WTC11 (cell line): ENCODE measurements at regions not wholly inside any gene's neighbourhood (a gene's known extent, or its start where the extent isn't known, plus 50 kb on each side); places are given as distances from the start of the nearest gene placed in this dataset.

ENCODE experiments used
- ATAC-seq: fragments of 200-7000 bp; cut with Tn5 transposase; 2 replicates; pipeline ENCODE4 v1.10.0; 2021; ENCODE audit warnings: mild to moderate bottlenecking, moderate library complexity
- CTCF ChIA-PET: fragments of 300-600 bp; sonication (Branson Sonifier 250); formaldehyde crosslinking; loops from one replicate; lab custom pipeline; 2021; ENCODE audit warnings: antibody characterized with exemption; lab: Charles Lee
- POLR2A ChIA-PET: fragments of 350-600 bp; sonication (Branson Sonifier 250); formaldehyde crosslinking; loops from one replicate; lab custom pipeline; 2021; ENCODE audit warnings: antibody characterized with exemption; lab: Charles Lee
- DNase-seq: peaks from one replicate; pipeline ENCODE4 v3.0.0; 2021; ENCODE audit warnings: low spot score
- H3K27ac Mint-ChIP-seq: 2 replicates; pipeline ENCODE4 v1.8.0; 2021; ENCODE audit warnings: mixed read lengths
- H3K27me3 Mint-ChIP-seq: 2 replicates; pipeline ENCODE4 v1.8.0; 2021; ENCODE audit warnings: low read depth, mild to moderate bottlenecking, moderate library complexity, mixed read lengths
- H3K36me3 Mint-ChIP-seq: 2 replicates; pipeline ENCODE4 v1.8.0; 2021; ENCODE audit warnings: mixed read lengths
- H3K4me1 Mint-ChIP-seq: 2 replicates; pipeline ENCODE4 v1.8.0; 2022; ENCODE audit warnings: mixed read lengths
- H3K4me3 Mint-ChIP-seq: 2 replicates; pipeline ENCODE4 v1.8.0; 2021; ENCODE audit warnings: mild to moderate bottlenecking, moderate library complexity, mixed read lengths
- H3K9me3 Mint-ChIP-seq: 2 replicates; pipeline ENCODE4 v1.8.0; 2021; ENCODE audit warnings: mixed read lengths
- AR ChIP-seq: fragments of 250-450 bp; sonication (Bioruptor Pico); IDR thresholded peaks from 2 replicates; pipeline ENCODE4 v1.9.0; 2021; ENCODE audit warnings: mild to moderate bottlenecking
- CREB1 ChIP-seq: sonication (generic); formaldehyde crosslinking; IDR thresholded peaks from 2 replicates; pipeline ENCODE4 v1.8.0; 2023; ENCODE audit warnings: mild to moderate bottlenecking, missing genetic modification reagents
- CTCF ChIP-seq: fragments of 200-600 bp; IDR thresholded peaks from 2 replicates; pipeline ENCODE4 v1.8.0; 2022; ENCODE audit warnings: antibody characterized with exemption
- E2F4 ChIP-seq: sonication (generic); formaldehyde crosslinking; IDR thresholded peaks from 2 replicates; pipeline ENCODE4 v1.8.1; 2022; ENCODE audit warnings: low read depth, mild to moderate bottlenecking, moderate library complexity, missing genetic modification reagents, borderline replicate concordance
- EMX1 ChIP-seq: fragments of 250-450 bp; sonication (Bioruptor Pico); IDR thresholded peaks from 2 replicates; pipeline ENCODE4 v1.8.0; 2021; ENCODE audit warnings: mild to moderate bottlenecking
- ERG ChIP-seq: fragments of 250-450 bp; sonication (Bioruptor Pico); IDR thresholded peaks from 2 replicates; pipeline ENCODE4 v1.8.0; 2021; ENCODE audit warnings: mild to moderate bottlenecking
- ESRRA ChIP-seq: sonication (generic); formaldehyde crosslinking; IDR thresholded peaks from 2 replicates; pipeline ENCODE4 v1.8.1; 2022; ENCODE audit warnings: mild to moderate bottlenecking, missing genetic modification reagents, borderline replicate concordance
- ETV6 ChIP-seq: sonication (generic); formaldehyde crosslinking; IDR thresholded peaks from 2 replicates; pipeline ENCODE4 v1.8.1; 2022; ENCODE audit warnings: mild to moderate bottlenecking, missing genetic modification reagents
- FOXJ3 ChIP-seq: sonication (generic); formaldehyde crosslinking; IDR thresholded peaks from 2 replicates; pipeline ENCODE4 v1.9.0; 2021; ENCODE audit warnings: missing genetic modification reagents, mild to moderate bottlenecking, borderline replicate concordance
- GABPB1 ChIP-seq: sonication (generic); formaldehyde crosslinking; IDR thresholded peaks from 2 replicates; pipeline ENCODE4 v1.8.1; 2023; ENCODE audit warnings: mild to moderate bottlenecking, missing genetic modification reagents
- NR1H2 ChIP-seq: sonication (generic); formaldehyde crosslinking; IDR thresholded peaks from 2 replicates; pipeline ENCODE4 v1.9.0; 2021; ENCODE audit warnings: mild to moderate bottlenecking, moderate library complexity, missing genetic modification reagents
- NR3C1 ChIP-seq: sonication (generic); formaldehyde crosslinking; conservative IDR thresholded peaks from 2 replicates; pipeline ENCODE4 v1.8.1; 2023; ENCODE audit warnings: low read depth, mild to moderate bottlenecking, missing genetic modification reagents
- RELA ChIP-seq: sonication (generic); formaldehyde crosslinking; IDR thresholded peaks from 2 replicates; pipeline ENCODE4 v1.8.1; 2022; ENCODE audit warnings: missing genetic modification reagents, mild to moderate bottlenecking, borderline replicate concordance
- RORB ChIP-seq: fragments of 250-450 bp; sonication (Bioruptor Pico); IDR thresholded peaks from 2 replicates; pipeline ENCODE4 v1.9.0; 2021; ENCODE audit warnings: mild to moderate bottlenecking
- ZNF138 ChIP-seq: sonication (generic); formaldehyde crosslinking; conservative IDR thresholded peaks from 2 replicates; pipeline ENCODE4 v1.8.1; 2022; ENCODE audit warnings: mild to moderate bottlenecking, moderate library complexity, missing genetic modification reagents
- ZNF396 ChIP-seq: fragments of 250-450 bp; sonication (Bioruptor Pico); IDR thresholded peaks from 2 replicates; pipeline ENCODE4 v1.8.0; 2021; ENCODE audit warnings: mild to moderate bottlenecking, moderate library complexity, borderline replicate concordance
- TF ChIP-seq, protein P1 (sequence below): sonication (generic); formaldehyde crosslinking; IDR thresholded peaks from 2 replicates; pipeline ENCODE4 v1.8.1; 2022; ENCODE audit warnings: mild to moderate bottlenecking, moderate library complexity, missing genetic modification reagents

- TF ChIP-seq CTCF (no peak), NR3C1 (CRISPR knock-in tag) (no peak), GABPB1 (no peak)
- TF ChIP-seq, all 79 proteins: peak for 0
Observed at GRCh38 chr13:37168926-37169325, 63.5 kb upstream of the CSNK1A1L start (continued).

- CTCF ChIA-PET = no interaction called here
- no peaks in the 10 kb centered on the region; the same call in 1 of the 2 replicates for H3K9me3 Mint-ChIP-seq
- no peak for ATAC-seq
- H3K27me3 Mint-ChIP-seq = no peaks in the 10 kb centered on the region
- DNase-seq = no peak
- no peak overlapping the region for H3K4me3 Mint-ChIP-seq
- peaks cover 13% of the 10 kb centered on the region for H3K4me1 Mint-ChIP-seq
- POLR2A ChIA-PET = no interaction called here
- peaks cover 2% of the 10 kb centered on the region; the same call in 1 of the 2 replicates for H3K36me3 Mint-ChIP-seq
- TF ChIP-seq ESRRA (no peak), CREB1 (CRISPR knock-in tag) (no peak), ZNF138 (CRISPR knock-in tag) (no peak), ZNF396 (CRISPR knock-in tag) (no peak), AR (CRISPR knock-in tag) (no peak), RELA (CRISPR knock-in tag) (no peak), NR1H2 (CRISPR knock-in tag) (no peak), ERG (CRISPR knock-in tag) (no peak), FOXJ3 (CRISPR knock-in tag) (no peak), EMX1 (CRISPR knock-in tag) (no peak), RORB (CRISPR knock-in tag) (no peak)
- H3K27ac Mint-ChIP-seq = no peak overlapping the region
Observed at GRCh38 chr13:37168151-37168550, 62.7 kb upstream of the CSNK1A1L start.

GRCh38 chr13:37164635-37165034 lies 59.2 kb upstream of the CSNK1A1L start:
- Mint-ChIP-seq H3K27me3 (no peaks in the 10 kb centered on the region), H3K36me3 (peaks cover 17% of the 10 kb centered on the region), H3K4me1 (peaks cover 8% of the 10 kb centered on the region; the same call in 1 of the 2 replicates), H3K9me3 (peaks cover 17% of the 10 kb centered on the region), H3K27ac (no peak overlapping the region), H3K4me3 (no peak overlapping the region)
- TF ChIP-seq, protein P1, sequence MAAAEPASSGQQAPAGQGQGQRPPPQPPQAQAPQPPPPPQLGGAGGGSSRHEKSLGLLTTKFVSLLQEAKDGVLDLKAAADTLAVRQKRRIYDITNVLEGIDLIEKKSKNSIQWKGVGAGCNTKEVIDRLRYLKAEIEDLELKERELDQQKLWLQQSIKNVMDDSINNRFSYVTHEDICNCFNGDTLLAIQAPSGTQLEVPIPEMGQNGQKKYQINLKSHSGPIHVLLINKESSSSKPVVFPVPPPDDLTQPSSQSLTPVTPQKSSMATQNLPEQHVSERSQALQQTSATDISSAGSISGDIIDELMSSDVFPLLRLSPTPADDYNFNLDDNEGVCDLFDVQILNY (CRISPR knock-in tag) = no peak
- no peak for TF ChIP-seq ETV6
- no peak for TF ChIP-seq NR3C1 (CRISPR knock-in tag)
- TF ChIP-seq E2F4 (CRISPR knock-in tag) = no peak
- no peak for TF ChIP-seq ESRRA
- DNase-seq (no peak), ATAC-seq (peak; percentile 70)
- POLR2A ChIA-PET = no interaction called here
- CTCF ChIA-PET = no interaction called here
